Gastrocnemius medialis (tissue), 4 donors: ENCODE measurements at regions not wholly inside any gene's neighbourhood (a gene's known extent, or its start where the extent isn't known, plus 50 kb on each side); places are given as distances from the start of the nearest gene placed in this dataset.

Experiments
- CTCF ChIP-seq, 5 experiments: fragments of 450-650 bp in 3 of 5; fragments of 200-600 bp in 2 of 5; sonication (generic) in 2 of 5; IDR thresholded peaks in 4 of 5; conservative IDR thresholded peaks in 1 of 5; 1 replicate in 4 of 5; 2 replicates in 1 of 5; pipeline ENCODE4 v1.5.1; 2016 to 2019; ENCODE audit warnings: antibody characterized with exemption in 5 of 5, mild to moderate bottlenecking in 3 of 5, moderate library complexity in 3 of 5
- POLR2A ChIP-seq, 2 donors: fragments of 450-650 bp; IDR thresholded peaks; one replicate each; pipeline ENCODE4 v1.6.1; 2017; ENCODE audit warnings: antibody characterized with exemption in 2 of 2, mild to moderate bottlenecking in 2 of 2, moderate library complexity in 2 of 2

GRCh38 chr16:75909746-75910145, 183.5 kb upstream of the CPHXL start:
- TF ChIP-seq CTCF (IDR thresholded peaks at IDR 0.05 in 4 of 5, conservative IDR thresholded peaks at IDR 0.05 in 1 of 5) = no peak
- TF ChIP-seq POLR2A (IDR thresholded peaks at IDR 0.05) = no peak
